MCF 10A (cell line): ENCODE measurements at regions not wholly inside any gene's neighbourhood (a gene's known extent, or its start where the extent isn't known, plus 50 kb on each side); places are given as distances from the start of the nearest gene placed in this dataset.

Source experiments
- BruUV-seq: library from RNA; stranded (reverse); fragments of 400-500 nt; replicated peaks from 2 replicates; lab custom pipeline; 2021; lab: Mats Ljungman, UMichigan
- CTCF ChIA-PET: fragments of 300-600 bp; sonication (Branson Sonifier 250); formaldehyde crosslinking; extraction: SDS; loops from one replicate; lab custom pipeline; 2021; ENCODE audit warnings: antibody characterized with exemption, inconsistent platforms; lab: Yijun Ruan, JAX
- POLR2A ChIA-PET: fragments of 300-600, 350-650 bp; sonication (Branson Sonifier 250); formaldehyde crosslinking; extraction: SDS; loops from one replicate; lab custom pipeline; 2020; ENCODE audit warnings: antibody characterized with exemption, inconsistent platforms; lab: Yijun Ruan, JAX
- DNase-seq: peaks from one replicate; pipeline ENCODE4 v3.0.0-alpha.2; 2018; ENCODE audit not compliant: unreplicated experiment
- H3K27ac Mint-ChIP-seq: one replicate; pipeline ENCODE4 v1.8.0; 2022; ENCODE audit warnings: mild to moderate bottlenecking, low read depth, mixed read lengths; ENCODE audit not compliant: unreplicated experiment
- H3K27me3 Mint-ChIP-seq: one replicate; pipeline ENCODE4 v1.8.0; 2022; ENCODE audit warnings: mixed read lengths; ENCODE audit not compliant: insufficient read depth, unreplicated experiment
- H3K36me3 Mint-ChIP-seq: one replicate; pipeline ENCODE4 v1.8.0; 2022; ENCODE audit warnings: mild to moderate bottlenecking, moderate library complexity, mixed read lengths; ENCODE audit not compliant: insufficient read depth, unreplicated experiment
- H3K4me1 Mint-ChIP-seq: one replicate; pipeline ENCODE4 v1.8.0; 2022; ENCODE audit warnings: mixed read lengths; ENCODE audit not compliant: insufficient read depth, unreplicated experiment
- H3K4me3 Mint-ChIP-seq: one replicate; pipeline ENCODE4 v1.8.0; 2022; ENCODE audit warnings: mild to moderate bottlenecking, moderate library complexity, mixed read lengths; ENCODE audit not compliant: unreplicated experiment
- H3K9me3 Mint-ChIP-seq: one replicate; pipeline ENCODE4 v1.8.0; 2022; ENCODE audit warnings: mixed read lengths; ENCODE audit not compliant: unreplicated experiment
- intact Hi-C: fragments of 100-400 bp; cut with micrococcal nuclease; formaldehyde crosslinking; loops from 2 replicates; pipeline ENCODE4 v1.14.1; 2022
- TF ChIP-seq, protein P1 (sequence below): fragments of 200-600 bp; IDR thresholded peaks from one replicate; pipeline ENCODE4 v1.8.0; 2022; ENCODE audit warnings: antibody characterized with exemption, mild to moderate bottlenecking; ENCODE audit not compliant: unreplicated experiment

- Mint-ChIP-seq H3K9me3 (peaks cover 6% of the 10 kb centered on the region), H3K27ac (no peak overlapping the region), H3K27me3 (no peaks in the 10 kb centered on the region), H3K4me3 (no peak overlapping the region), H3K36me3 (no peaks in the 10 kb centered on the region), H3K4me1 (no peaks in the 10 kb centered on the region)
- intact Hi-C loops: no loop called here
- CTCF ChIA-PET: interaction anchor here (0.7 kb wide), 1 partner anchor 800 kb away, joined by 3 read pairs; no protein-coding TSS in a partner anchor
- TF ChIP-seq, protein P1, sequence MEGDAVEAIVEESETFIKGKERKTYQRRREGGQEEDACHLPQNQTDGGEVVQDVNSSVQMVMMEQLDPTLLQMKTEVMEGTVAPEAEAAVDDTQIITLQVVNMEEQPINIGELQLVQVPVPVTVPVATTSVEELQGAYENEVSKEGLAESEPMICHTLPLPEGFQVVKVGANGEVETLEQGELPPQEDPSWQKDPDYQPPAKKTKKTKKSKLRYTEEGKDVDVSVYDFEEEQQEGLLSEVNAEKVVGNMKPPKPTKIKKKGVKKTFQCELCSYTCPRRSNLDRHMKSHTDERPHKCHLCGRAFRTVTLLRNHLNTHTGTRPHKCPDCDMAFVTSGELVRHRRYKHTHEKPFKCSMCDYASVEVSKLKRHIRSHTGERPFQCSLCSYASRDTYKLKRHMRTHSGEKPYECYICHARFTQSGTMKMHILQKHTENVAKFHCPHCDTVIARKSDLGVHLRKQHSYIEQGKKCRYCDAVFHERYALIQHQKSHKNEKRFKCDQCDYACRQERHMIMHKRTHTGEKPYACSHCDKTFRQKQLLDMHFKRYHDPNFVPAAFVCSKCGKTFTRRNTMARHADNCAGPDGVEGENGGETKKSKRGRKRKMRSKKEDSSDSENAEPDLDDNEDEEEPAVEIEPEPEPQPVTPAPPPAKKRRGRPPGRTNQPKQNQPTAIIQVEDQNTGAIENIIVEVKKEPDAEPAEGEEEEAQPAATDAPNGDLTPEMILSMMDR: no peak
- POLR2A ChIA-PET: no interaction called here
- BruUV-seq: no TSS peak
- no peak for DNase-seq
Observed at GRCh38 chr4:20086067-20086798, 165.5 kb upstream of the SLIT2 start.

- no peaks in the 10 kb centered on the region for H3K27me3 Mint-ChIP-seq
- intact Hi-C loops: no loop called here
- no peak for DNase-seq
- ChIA-PET CTCF (interaction anchor here (0.7 kb wide), 1 partner anchor 799 kb away, joined by 3 read pairs; no protein-coding TSS in a partner anchor), POLR2A (no interaction called here)
- TF ChIP-seq, protein P1: no peak
- H3K4me3 Mint-ChIP-seq: no peak overlapping the region
- H3K4me1 Mint-ChIP-seq: no peaks in the 10 kb centered on the region
- H3K9me3 Mint-ChIP-seq: peaks cover 12% of the 10 kb centered on the region
- H3K36me3 Mint-ChIP-seq: no peaks in the 10 kb centered on the region
- no peak overlapping the region for H3K27ac Mint-ChIP-seq
- BruUV-seq: no TSS peak
Observed at GRCh38 chr4:20085653-20086052, 166.1 kb upstream of the SLIT2 start.

DNA sequence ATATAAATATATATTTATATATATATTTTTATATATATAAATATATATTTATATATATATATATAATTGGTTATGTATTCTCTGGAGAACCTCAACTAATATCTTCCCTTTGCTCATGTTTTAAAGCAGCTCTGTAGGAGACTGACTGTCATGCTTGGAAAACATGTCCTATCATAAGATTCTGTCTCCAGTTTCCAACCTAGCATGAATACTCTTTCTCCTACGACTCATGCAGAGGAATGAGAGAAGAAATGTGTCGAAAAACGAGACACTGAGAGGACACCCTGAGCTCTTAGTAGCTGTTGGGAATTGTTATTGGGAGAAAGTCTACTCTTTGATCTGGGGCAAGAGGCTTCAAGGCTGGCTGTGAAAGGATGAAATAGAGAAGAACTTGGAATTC lies 166.5 kb upstream of the SLIT2 start:
- intact Hi-C loops: no loop called here
- POLR2A ChIA-PET: no interaction called here
- no peak for DNase-seq
- CTCF ChIA-PET: no interaction called here
- Mint-ChIP-seq H3K9me3 (peaks cover 13% of the 10 kb centered on the region), H3K4me1 (no peaks in the 10 kb centered on the region), H3K27ac (no peak overlapping the region), H3K27me3 (no peaks in the 10 kb centered on the region), H3K4me3 (no peak overlapping the region), H3K36me3 (no peaks in the 10 kb centered on the region)
- BruUV-seq: no TSS peak
- TF ChIP-seq, protein P1: no peak

DNA sequence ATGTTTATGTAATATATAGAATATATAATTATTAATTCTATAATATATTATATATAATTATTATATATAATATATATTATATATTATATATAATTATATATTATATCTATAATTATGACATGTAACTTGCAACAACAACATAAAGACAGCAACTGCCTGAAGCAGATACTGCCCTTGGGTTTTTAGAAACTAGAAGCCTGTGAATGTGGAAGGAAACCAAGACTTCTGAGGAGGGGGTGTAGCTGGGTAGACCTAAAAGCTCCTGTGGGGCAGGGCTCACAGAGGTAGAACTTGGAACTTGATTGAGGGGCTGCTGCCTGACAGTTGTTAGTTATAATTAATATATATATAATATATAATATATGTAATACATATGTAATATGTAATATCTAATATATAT lies 167.2 kb upstream of the SLIT2 start:
- no peak overlapping the region for H3K27ac Mint-ChIP-seq

More for the DNA sequence above, 167.2 kb upstream of the SLIT2 start:
- no peaks in the 10 kb centered on the region for H3K4me1 Mint-ChIP-seq
- TF ChIP-seq, protein P1: no peak
- H3K27me3 Mint-ChIP-seq: no peaks in the 10 kb centered on the region
- ChIA-PET CTCF (no interaction called here), POLR2A (no interaction called here)
- no peak overlapping the region for H3K4me3 Mint-ChIP-seq
- BruUV-seq: no TSS peak
- DNase-seq: no peak
- intact Hi-C loops: no loop called here
- peaks cover 13% of the 10 kb centered on the region for H3K9me3 Mint-ChIP-seq
- no peaks in the 10 kb centered on the region for H3K36me3 Mint-ChIP-seq
